Right lobe of liver (tissue), 4 donors: ENCODE measurements at regions not wholly inside any gene's neighbourhood (a gene's known extent, or its start where the extent isn't known, plus 50 kb on each side); places are given as distances from the start of the nearest gene placed in this dataset.

Experiments used
- POLR2A ChIP-seq: fragments of 450-650 bp; IDR thresholded peaks from one replicate; pipeline ENCODE4 v1.6.1; 2017; ENCODE audit warnings: antibody characterized with exemption, mild to moderate bottlenecking
- TF ChIP-seq, protein P1 (sequence below), 4 donors: fragments of 200-600 bp in 3 of 4; fragments of 450-650 bp in 1 of 4; IDR thresholded peaks; one replicate each; pipeline versions ENCODE4 v1.5.1 to v1.8.0; 2016 to 2022; ENCODE audit warnings: antibody characterized with exemption in 4 of 4, mild to moderate bottlenecking in 2 of 4
- donor health status: DM: no; HTN: no; CAD: no.
- donor health status: DM: no; HTN: no; CAD: no.
- donor health status: DM: no; HTN: yes; CAD: no.

GRCh38 chr13:26971990-26972887 lies 199.4 kb downstream of the USP12 start:
- TF ChIP-seq, protein P1, sequence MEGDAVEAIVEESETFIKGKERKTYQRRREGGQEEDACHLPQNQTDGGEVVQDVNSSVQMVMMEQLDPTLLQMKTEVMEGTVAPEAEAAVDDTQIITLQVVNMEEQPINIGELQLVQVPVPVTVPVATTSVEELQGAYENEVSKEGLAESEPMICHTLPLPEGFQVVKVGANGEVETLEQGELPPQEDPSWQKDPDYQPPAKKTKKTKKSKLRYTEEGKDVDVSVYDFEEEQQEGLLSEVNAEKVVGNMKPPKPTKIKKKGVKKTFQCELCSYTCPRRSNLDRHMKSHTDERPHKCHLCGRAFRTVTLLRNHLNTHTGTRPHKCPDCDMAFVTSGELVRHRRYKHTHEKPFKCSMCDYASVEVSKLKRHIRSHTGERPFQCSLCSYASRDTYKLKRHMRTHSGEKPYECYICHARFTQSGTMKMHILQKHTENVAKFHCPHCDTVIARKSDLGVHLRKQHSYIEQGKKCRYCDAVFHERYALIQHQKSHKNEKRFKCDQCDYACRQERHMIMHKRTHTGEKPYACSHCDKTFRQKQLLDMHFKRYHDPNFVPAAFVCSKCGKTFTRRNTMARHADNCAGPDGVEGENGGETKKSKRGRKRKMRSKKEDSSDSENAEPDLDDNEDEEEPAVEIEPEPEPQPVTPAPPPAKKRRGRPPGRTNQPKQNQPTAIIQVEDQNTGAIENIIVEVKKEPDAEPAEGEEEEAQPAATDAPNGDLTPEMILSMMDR (IDR thresholded peaks at IDR 0.05): peak; percentile 43 to 64 (median 56)
- TF ChIP-seq POLR2A: no peak
